ENCODE measurements at regions not wholly inside any gene's neighbourhood (a gene's known extent, or its start where the extent isn't known, plus 50 kb on each side); places are given as distances from the start of the nearest gene placed in this dataset.

GRCh38 chr2:150232321-150232720 is 255.1 kb downstream of the RND3 start:
- no peak for DNase-seq (ENCODE audit: extremely low read depth, low read depth)
- TF ChIP-seq CTCF (IDR thresholded peaks at IDR 0.05; ENCODE audit: low read depth, low read length) = no peak

- DNase-seq (ENCODE audit: extremely low read depth, low read depth) = no peak
- TF ChIP-seq CTCF (IDR thresholded peaks at IDR 0.05; ENCODE audit: low read depth, low read length) = no peak
These were observed 256.9 kb downstream of the RND3 start for GRCh38 chr2:150230616-150231015.

GRCh38 chr2:150230004-150230403 is 257.5 kb downstream of the RND3 start:
- DNase-seq (ENCODE audit: extremely low read depth, low read depth) = no peak
- TF ChIP-seq CTCF (IDR thresholded peaks at IDR 0.05; ENCODE audit: low read depth, low read length) = no peak

- no peak for DNase-seq (ENCODE audit: extremely low read depth, low read depth)
- TF ChIP-seq CTCF (IDR thresholded peaks at IDR 0.05; ENCODE audit: low read depth, low read length) = no peak
These were observed 258.5 kb downstream of the RND3 start for GRCh38 chr2:150228936-150229335.

- no peak for DNase-seq (ENCODE audit: extremely low read depth, low read depth)
- no peak for TF ChIP-seq CTCF (IDR thresholded peaks at IDR 0.05; ENCODE audit: low read depth, low read length)
These were observed 262.4 kb downstream of the RND3 start for GRCh38 chr2:150225030-150225429.

- no peak for TF ChIP-seq CTCF (IDR thresholded peaks at IDR 0.05; ENCODE audit: low read depth, low read length)
- no peak for DNase-seq (ENCODE audit: extremely low read depth, low read depth)
These were observed 263.1 kb downstream of the RND3 start for GRCh38 chr2:150224321-150224720.

- TF ChIP-seq CTCF (IDR thresholded peaks at IDR 0.05; ENCODE audit: low read depth, low read length) = no peak
- no peak for DNase-seq (ENCODE audit: extremely low read depth, low read depth)
These were observed 264.5 kb downstream of the RND3 start for GRCh38 chr2:150222942-150223341.
